Chondrocyte (in vitro differentiated cells): ENCODE measurements at regions not wholly inside any gene's neighbourhood (a gene's known extent, or its start where the extent isn't known, plus 50 kb on each side); places are given as distances from the start of the nearest gene placed in this dataset.

Source experiments
- DNase-seq: peaks from one replicate; pipeline ENCODE4 v3.0.0; 2021; ENCODE audit warnings: mixed read lengths, low spot score
- H3K27ac Mint-ChIP-seq: one replicate; pipeline ENCODE4 v1.8.0; 2021; ENCODE audit warnings: mild to moderate bottlenecking, moderate library complexity, mixed read lengths; ENCODE audit not compliant: unreplicated experiment
- H3K27me3 Mint-ChIP-seq: 2 replicates; pipeline ENCODE4 v1.8.0; 2021; ENCODE audit warnings: low read depth, mixed read lengths
- H3K36me3 Mint-ChIP-seq: 2 replicates; pipeline ENCODE4 v1.8.0; 2021; ENCODE audit warnings: low read depth, mixed read lengths
- H3K4me1 Mint-ChIP-seq: 2 replicates; pipeline ENCODE4 v1.8.0; 2021; ENCODE audit warnings: low read depth, mild to moderate bottlenecking, mixed read lengths
- H3K4me3 Mint-ChIP-seq: one replicate; pipeline ENCODE4 v1.8.0; 2021; ENCODE audit warnings: mild to moderate bottlenecking, moderate library complexity, mixed read lengths; ENCODE audit not compliant: unreplicated experiment
- H3K9me3 Mint-ChIP-seq: 2 replicates; pipeline ENCODE4 v1.8.0; 2021; ENCODE audit warnings: low read depth, mixed read lengths
- CTCF ChIP-seq: fragments of 200-600 bp; sonication (generic); IDR thresholded peaks from 2 replicates; pipeline ENCODE4 v1.5.0; 2021; ENCODE audit warnings: antibody characterized with exemption, mild to moderate bottlenecking, moderate library complexity

GRCh38 chr9:89744730-89745129 lies 139.9 kb downstream of the GADD45G start:
- DNase-seq = no peak
- H3K27ac Mint-ChIP-seq = no peak overlapping the region
- H3K4me3 Mint-ChIP-seq = no peak overlapping the region
- TF ChIP-seq CTCF = no peak
- H3K9me3 Mint-ChIP-seq = peaks cover 5% of the 10 kb centered on the region
- H3K36me3 Mint-ChIP-seq = no peaks in the 10 kb centered on the region
- H3K4me1 Mint-ChIP-seq = peaks cover 9% of the 10 kb centered on the region
- peaks cover 2% of the 10 kb centered on the region for H3K27me3 Mint-ChIP-seq

GRCh38 chr9:89745601-89746376 lies 141.0 kb downstream of the GADD45G start:
- H3K9me3 Mint-ChIP-seq = peaks cover 5% of the 10 kb centered on the region
- TF ChIP-seq CTCF = no peak
- DNase-seq = no peak
- peaks cover 9% of the 10 kb centered on the region for H3K4me1 Mint-ChIP-seq
- H3K4me3 Mint-ChIP-seq = no peak overlapping the region
- H3K27ac Mint-ChIP-seq = no peak overlapping the region
- no peaks in the 10 kb centered on the region for H3K36me3 Mint-ChIP-seq
- peaks cover 2% of the 10 kb centered on the region for H3K27me3 Mint-ChIP-seq

- peak overlapping the region; percentile 9 for H3K27ac Mint-ChIP-seq
- peaks cover 5% of the 10 kb centered on the region for H3K9me3 Mint-ChIP-seq
- H3K4me1 Mint-ChIP-seq = peaks cover 9% of the 10 kb centered on the region
- no peak overlapping the region for H3K4me3 Mint-ChIP-seq
- H3K27me3 Mint-ChIP-seq = peaks cover 5% of the 10 kb centered on the region
- TF ChIP-seq CTCF = no peak
- no peak for DNase-seq
- no peaks in the 10 kb centered on the region for H3K36me3 Mint-ChIP-seq
Observed at GRCh38 chr9:89746385-89747116, 141.7 kb downstream of the GADD45G start.

- H3K4me3 Mint-ChIP-seq = no peak overlapping the region
- H3K27ac Mint-ChIP-seq = no peak overlapping the region
- H3K4me1 Mint-ChIP-seq = peaks cover 9% of the 10 kb centered on the region
- H3K36me3 Mint-ChIP-seq = no peaks in the 10 kb centered on the region
- peaks cover 5% of the 10 kb centered on the region for H3K9me3 Mint-ChIP-seq
- no peak for DNase-seq
- peaks cover 5% of the 10 kb centered on the region for H3K27me3 Mint-ChIP-seq
- no peak for TF ChIP-seq CTCF
Observed at GRCh38 chr9:89747596-89747995, 142.8 kb downstream of the GADD45G start.

- peaks cover 5% of the 10 kb centered on the region for H3K9me3 Mint-ChIP-seq
Observed at GRCh38 chr9:89748021-89748670, 143.3 kb downstream of the GADD45G start.

More at GRCh38 chr9:89748021-89748670, 143.3 kb downstream of the GADD45G start:
- Mint-ChIP-seq H3K36me3 (no peaks in the 10 kb centered on the region), H3K27ac (no peak overlapping the region), H3K4me3 (no peak overlapping the region), H3K4me1 (peaks cover 9% of the 10 kb centered on the region), H3K27me3 (peaks cover 5% of the 10 kb centered on the region)
- no peak for DNase-seq
- TF ChIP-seq CTCF = no peak
